Mesothelial cell of epicardium (in vitro differentiated cells): ENCODE measurements at regions not wholly inside any gene's neighbourhood (a gene's known extent, or its start where the extent isn't known, plus 50 kb on each side); places are given as distances from the start of the nearest gene placed in this dataset.
"Not testable (repeated sequence)": the region's sequence is repeated elsewhere in the genome, so short reads cannot be mapped to it uniquely, and the experiment has no call there.

Experiments
- DNase-seq, 2 experiments: peaks; one replicate each; pipeline ENCODE4 v3.0.0; 2021; ENCODE audit warnings: low spot score in 2 of 2; ENCODE audit not compliant: unreplicated experiment in 2 of 2
- H3K27ac Mint-ChIP-seq: 2 replicates; pipeline ENCODE4 v1.8.0; 2021; ENCODE audit warnings: mixed read lengths
- H3K27me3 Mint-ChIP-seq: 2 replicates; pipeline ENCODE4 v1.8.0; 2021; ENCODE audit warnings: low read depth, mixed read lengths
- H3K36me3 Mint-ChIP-seq: 2 replicates; pipeline ENCODE4 v1.8.0; 2021; ENCODE audit warnings: mixed read lengths
- H3K4me1 Mint-ChIP-seq: 2 replicates; pipeline ENCODE4 v1.8.0; 2021; ENCODE audit warnings: mixed read lengths
- H3K4me3 Mint-ChIP-seq: 2 replicates; pipeline ENCODE4 v1.8.0; 2021; ENCODE audit warnings: mild to moderate bottlenecking, moderate library complexity, mixed read lengths
- H3K9me3 Mint-ChIP-seq: 2 replicates; pipeline ENCODE4 v1.8.0; 2021; ENCODE audit warnings: mixed read lengths
- CTCF ChIP-seq: fragments of 200-600 bp; sonication (generic); IDR thresholded peaks from one replicate; pipeline ENCODE4 v1.5.0; 2021; ENCODE audit warnings: antibody characterized with exemption; ENCODE audit not compliant: unreplicated experiment

GRCh38 chr22:48821346-48821690 lies 1006.4 kb downstream of the BRD1 start:
- no peaks in the 10 kb centered on the region for H3K9me3 Mint-ChIP-seq
- H3K27me3 Mint-ChIP-seq, result peaks cover 11% of the 10 kb centered on the region
- H3K36me3 Mint-ChIP-seq, result no peaks in the 10 kb centered on the region
- peaks cover 7% of the 10 kb centered on the region for H3K4me1 Mint-ChIP-seq
- no peak overlapping the region for H3K27ac Mint-ChIP-seq
- H3K4me3 Mint-ChIP-seq, result no peak overlapping the region
- peak in 1 of 2 experiments; percentile 12 for DNase-seq
- TF ChIP-seq CTCF, result no peak

GRCh38 chr22:48820481-48821345 lies 1007.0 kb downstream of the BRD1 start:
- no peak for TF ChIP-seq CTCF
- H3K9me3 Mint-ChIP-seq, result no peaks in the 10 kb centered on the region
- no peak overlapping the region for H3K4me3 Mint-ChIP-seq
- no peaks in the 10 kb centered on the region for H3K36me3 Mint-ChIP-seq
- H3K27ac Mint-ChIP-seq, result no peak overlapping the region
- H3K4me1 Mint-ChIP-seq, result peaks cover 7% of the 10 kb centered on the region
- peaks cover 11% of the 10 kb centered on the region for H3K27me3 Mint-ChIP-seq
- peak in 1 of 2 experiments; percentile 11 for DNase-seq

DNA sequence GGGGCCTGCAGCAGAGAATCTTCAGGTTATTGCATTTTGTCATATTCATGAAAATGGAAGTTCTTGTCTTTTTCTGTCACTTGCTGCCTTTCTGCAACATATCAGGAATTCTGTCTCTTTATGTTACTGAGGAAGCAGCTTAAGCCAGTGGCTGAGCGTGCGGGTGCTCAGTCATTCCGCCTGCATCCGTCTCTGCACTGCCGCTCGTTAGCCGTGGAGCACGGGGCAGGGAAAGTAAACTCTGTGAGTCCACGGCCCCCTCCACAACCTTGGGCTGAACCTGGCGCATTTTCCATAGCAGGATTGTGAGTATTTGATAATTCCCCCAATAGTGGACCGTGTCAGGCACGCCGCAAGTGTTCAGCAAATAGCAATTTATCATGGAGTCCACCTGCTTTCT lies 1007.7 kb downstream of the BRD1 start:
- Mint-ChIP-seq H3K4me1 (peaks cover 2% of the 10 kb centered on the region), H3K4me3 (no peak overlapping the region), H3K27me3 (peaks cover 15% of the 10 kb centered on the region), H3K36me3 (no peaks in the 10 kb centered on the region), H3K9me3 (peaks cover 1% of the 10 kb centered on the region), H3K27ac (no peak overlapping the region)
- no peak for DNase-seq
- TF ChIP-seq CTCF, result no peak

GRCh38 chr22:48819232-48819631 lies 1008.4 kb downstream of the BRD1 start:
- Mint-ChIP-seq H3K4me1 (no peaks in the 10 kb centered on the region), H3K27ac (no peak overlapping the region), H3K27me3 (peaks cover 17% of the 10 kb centered on the region), H3K9me3 (peaks cover 5% of the 10 kb centered on the region), H3K4me3 (no peak overlapping the region), H3K36me3 (no peaks in the 10 kb centered on the region)
- no peak for TF ChIP-seq CTCF
- no peak for DNase-seq

GRCh38 chr22:48817491-48817890 lies 1010.2 kb downstream of the BRD1 start:
- H3K27ac Mint-ChIP-seq, H3K4me1 Mint-ChIP-seq, DNase-seq, H3K36me3 Mint-ChIP-seq, H3K4me3 Mint-ChIP-seq, H3K9me3 Mint-ChIP-seq: not testable (repeated sequence)
- peaks cover 23% of the 10 kb centered on the region for H3K27me3 Mint-ChIP-seq

DNA sequence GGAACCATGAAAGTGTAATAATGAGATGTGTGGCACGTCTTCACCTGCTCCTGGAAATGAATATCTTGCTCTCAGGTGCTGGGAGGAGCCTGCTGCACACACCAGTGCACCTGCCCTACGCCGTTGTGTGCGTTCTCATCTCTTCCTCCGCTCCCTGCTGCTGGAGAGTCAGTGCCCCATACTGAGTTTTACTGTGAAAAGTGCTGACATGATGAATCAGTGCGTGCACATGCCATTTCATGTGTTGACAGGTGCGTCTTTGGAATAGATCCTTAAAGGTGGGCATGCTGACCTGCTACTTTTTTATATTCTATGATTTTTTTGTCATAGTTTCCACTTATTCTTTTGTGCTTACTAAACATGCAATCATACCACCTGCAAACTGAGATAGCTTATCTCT lies 1015.8 kb downstream of the BRD1 start:
- no peaks in the 10 kb centered on the region for H3K36me3 Mint-ChIP-seq
- H3K27ac Mint-ChIP-seq, result no peak overlapping the region
- no peak for TF ChIP-seq CTCF
- peaks cover 14% of the 10 kb centered on the region for H3K27me3 Mint-ChIP-seq
- no peaks in the 10 kb centered on the region for H3K4me1 Mint-ChIP-seq
- DNase-seq, result no peak
- peaks cover 9% of the 10 kb centered on the region for H3K9me3 Mint-ChIP-seq
- no peak overlapping the region for H3K4me3 Mint-ChIP-seq
